ENCODE measurements at regions not wholly inside any gene's neighbourhood (a gene's known extent, or its start where the extent isn't known, plus 50 kb on each side); places are given as distances from the start of the nearest gene placed in this dataset.
"Not testable (repeated sequence)": the region's sequence is repeated elsewhere in the genome, so short reads cannot be mapped to it uniquely, and the experiment has no call there.

DNA sequence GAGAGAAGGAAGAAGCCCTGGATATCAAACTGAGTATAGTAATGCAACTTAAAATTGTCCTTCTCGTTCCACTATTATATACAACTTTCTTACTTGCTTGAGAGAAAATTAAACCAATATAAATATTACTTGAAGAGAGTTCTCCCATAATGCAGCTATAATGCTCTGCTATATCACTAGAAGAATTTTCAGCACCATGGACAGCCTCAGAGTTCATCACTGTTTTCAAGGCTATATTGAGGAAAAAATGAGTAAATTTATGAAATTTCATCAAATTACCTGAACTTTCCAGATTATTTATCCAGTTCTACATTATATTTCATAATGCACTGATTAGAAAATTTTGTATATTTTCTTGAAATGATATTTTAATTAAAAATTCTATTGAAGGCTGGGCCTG lies 1053.5 kb upstream of the FAM98A start:
- no peak for DNase-seq

DNA sequence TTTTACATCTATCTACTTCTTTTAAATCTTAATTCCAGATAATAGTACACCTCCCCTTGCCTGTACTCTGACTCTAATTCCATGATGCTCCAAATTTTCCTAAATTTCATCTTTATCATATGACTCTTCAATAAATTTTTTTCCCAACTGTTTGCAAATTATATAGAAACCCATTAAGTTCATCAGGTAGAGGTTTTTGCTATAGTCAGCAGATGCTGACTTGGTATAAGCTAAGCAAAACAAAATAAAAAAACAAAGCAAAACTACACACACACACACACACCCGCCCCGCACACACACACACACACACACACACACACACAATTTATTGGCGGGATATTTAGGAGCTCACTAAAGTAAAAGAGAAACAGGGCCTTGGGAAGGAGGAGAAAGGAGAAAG lies 1047.8 kb upstream of the FAM98A start:
- DNase-seq = no peak

DNA sequence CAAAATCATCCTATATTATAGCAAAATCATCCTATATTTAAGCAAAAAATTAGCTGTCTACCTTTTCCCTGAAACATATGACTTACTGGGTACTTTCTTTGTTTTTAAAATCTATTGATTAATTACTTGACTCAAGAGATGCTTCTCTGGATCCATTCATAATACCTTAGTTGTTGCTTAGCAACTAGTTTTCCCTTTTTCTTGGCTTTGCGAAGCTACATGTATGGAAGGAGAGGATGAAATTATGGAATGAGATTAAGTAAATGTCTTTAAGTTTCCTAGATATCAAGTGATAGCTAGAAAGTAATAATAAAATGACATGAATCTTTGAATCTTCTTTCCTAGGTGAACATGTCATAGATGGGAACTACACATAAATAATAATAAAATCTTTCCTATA lies 1033.2 kb upstream of the FAM98A start:
- no peak for DNase-seq

DNA sequence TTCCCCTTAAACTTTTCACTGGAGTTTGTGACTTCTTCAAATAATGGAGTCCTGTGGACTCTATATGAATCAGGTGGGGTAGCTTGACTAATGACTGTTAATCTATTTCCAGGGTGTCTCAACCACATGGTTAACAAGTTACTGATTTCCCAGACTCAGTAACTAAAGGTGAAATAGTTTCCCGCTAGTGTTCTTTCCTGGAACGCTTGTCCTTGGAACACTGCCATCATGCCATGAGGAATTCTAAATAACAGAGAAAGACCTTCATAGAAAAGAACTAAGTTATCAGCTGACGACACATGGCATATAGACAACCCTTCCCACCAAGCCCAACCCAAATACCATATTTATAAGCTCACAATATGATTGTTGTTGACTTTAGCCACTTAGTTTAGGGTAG lies 1027.9 kb upstream of the FAM98A start:
- no peak for DNase-seq

DNA sequence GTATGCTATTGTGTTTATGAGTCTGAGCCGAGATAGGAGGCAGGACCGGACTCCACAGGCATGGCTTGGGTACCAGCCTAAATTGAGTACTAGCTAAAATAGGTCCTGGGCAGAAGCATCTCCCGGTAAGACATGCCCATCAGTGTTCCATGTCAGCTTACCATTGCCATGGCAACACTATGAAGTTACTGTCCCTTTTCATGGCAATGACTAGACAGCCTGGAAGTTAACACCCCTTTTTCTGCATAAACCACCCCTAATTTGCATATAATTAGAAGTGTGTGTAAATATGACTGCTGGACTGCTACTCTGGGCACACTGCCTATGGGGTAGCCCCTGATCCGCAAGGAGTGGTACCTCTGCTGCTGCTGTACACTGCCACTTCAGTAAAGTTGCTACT lies 1005.1 kb upstream of the FAM98A start:
- DNase-seq = no peak

DNA sequence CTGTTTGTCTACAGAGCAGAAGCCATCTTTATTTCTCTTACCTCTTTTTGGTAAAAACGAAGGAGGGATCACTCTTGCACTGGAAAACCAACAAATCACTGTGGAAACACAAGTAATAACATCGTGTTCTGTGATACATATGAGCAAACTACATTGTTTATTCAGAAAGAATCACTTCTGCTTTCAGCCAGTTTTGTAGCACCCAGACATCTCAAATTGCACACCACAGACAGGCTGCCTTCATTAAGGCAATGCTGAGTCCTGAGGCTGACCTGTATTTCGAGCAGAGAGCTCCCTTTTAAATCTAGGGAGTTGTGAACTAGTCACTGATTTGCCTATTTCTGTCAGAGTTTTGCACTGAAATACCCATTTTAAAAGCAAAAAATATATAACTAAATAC lies 1003.2 kb upstream of the FAM98A start:
- no peak for DNase-seq

DNA sequence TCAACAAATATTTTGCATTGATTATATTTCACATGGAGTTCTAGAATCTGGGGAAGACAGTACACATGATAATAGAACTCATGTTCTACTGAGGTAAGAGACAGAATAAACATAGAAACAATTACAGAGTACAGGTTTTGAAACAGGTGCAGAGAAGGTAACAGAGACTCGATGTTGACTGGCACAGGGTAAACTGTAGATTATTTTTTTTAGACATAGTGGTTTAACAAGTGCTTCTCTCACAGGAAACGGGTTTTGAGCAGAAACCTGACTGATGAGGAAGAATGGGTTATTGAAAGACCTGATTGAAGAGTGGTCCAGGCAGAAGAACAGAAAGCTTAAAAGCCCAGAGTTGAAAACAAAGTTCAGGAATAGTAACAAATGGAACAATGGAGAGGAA lies 1002.5 kb upstream of the FAM98A start:
- DNase-seq = no peak

DNA sequence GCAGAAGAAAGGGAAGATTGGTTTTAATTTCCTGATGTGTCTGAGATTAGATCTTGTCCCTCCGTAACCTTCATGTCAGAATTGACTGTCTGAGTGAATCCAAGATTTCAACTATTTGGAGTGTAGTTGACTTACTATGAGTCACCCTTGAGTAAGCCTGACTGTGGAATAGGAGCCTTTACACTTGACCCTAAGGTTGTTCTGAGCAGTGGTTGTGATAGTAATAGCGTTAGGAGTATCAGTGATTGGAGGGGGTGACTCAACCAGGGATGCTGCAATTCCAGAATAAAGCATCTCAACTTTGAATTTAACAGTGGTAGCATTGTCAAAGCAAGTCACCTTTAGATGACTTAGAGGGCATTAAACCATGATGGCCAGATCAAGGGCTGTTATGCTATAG lies 979.5 kb upstream of the FAM98A start:
- no peak for DNase-seq

DNA sequence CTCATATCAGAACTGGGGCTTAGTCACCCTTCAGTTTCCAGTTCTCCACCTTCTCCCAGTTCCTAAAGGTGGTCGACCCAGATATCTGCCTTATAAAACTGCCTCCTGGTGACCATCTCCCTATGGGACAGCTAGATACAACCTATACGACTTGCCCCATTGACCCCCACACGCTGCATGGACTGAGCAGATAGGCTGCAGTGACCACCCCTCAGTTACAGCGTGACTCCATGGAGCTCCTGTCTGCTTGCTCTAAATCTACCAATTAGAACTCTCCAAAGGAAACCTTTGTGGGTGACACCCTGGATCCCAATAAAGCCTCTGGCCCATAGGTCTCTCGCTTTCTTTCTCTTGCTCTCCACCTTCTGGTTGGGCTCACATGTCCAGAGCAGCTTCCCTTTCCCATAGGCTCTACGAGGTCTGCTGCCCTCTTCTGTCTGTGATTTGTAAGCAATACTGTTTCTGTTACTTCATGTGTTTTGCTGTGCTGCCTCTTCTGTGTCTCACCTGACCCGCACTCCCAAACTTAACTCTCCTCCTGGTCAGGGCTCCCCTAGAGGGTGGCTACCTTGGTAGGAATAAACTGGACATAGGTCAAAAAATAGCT lies 971.3 kb upstream of the FAM98A start:
- no peak for DNase-seq

DNA sequence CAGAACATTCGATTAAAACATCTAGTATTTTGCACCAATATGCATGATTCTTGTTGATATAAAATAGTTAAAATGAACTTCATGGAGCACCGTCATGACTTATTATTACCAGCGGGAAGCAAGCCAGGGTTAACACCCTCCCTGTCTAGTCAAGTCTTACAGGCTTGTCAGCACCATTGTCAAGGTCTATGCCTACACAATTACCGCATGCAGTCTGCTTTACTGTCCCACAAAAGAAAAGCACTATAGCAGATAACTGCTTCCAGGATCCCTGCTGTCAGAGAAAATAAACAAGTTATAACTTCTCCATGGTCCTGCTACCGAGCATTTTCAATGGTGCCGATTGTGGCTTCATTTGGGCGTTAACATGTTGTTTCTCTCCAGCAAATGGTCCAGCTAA lies 968.0 kb upstream of the FAM98A start:
- DNase-seq = no peak

DNA sequence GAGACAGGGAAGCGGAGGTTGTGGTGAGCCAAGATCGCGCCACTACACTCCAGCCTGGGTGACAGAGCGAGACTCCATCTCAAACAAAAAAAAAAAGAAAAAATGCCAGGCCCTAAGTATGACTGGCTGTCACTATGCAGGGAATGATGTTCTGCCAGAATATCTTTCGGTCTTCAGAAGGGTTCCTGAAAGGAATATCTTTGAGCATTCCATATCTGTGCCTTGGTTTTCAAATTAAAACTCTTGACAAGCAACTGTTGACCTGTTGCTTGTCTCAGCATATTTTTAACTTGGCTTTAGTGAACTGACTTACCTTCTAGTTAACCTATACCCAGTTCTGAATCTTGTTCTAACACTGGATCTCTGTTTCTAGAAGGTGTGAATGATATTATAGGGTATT lies 953.2 kb upstream of the FAM98A start:
- no peak for DNase-seq

DNA sequence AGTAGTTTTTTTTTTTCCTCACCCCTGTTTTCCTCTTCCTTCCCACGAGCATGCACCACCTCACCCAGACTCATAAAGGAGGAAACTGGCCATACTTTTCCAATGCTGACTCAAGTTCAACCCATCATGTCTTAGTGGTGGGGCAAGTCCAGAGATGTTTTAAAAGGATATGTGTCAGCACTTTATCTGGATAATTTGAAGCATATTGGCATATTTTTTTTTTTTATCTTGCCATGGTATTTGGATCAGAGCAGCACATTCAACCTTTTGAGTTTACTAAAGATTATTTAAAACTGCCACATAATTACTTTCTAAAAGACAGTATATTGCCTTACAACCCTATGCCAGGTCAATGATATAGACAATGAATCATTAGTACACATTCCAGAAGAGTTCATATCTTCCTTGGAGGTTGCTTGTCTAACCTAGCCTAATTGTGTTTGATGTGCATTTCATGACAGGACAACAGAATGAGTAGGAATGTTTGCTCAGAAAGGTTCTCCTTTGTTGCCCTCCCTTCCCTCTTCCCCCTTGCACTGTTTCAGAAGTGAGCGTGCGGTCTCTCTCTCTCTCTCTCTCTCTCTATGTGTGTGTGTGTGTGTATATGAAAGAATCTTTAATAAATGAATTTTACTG lies 950.7 kb upstream of the FAM98A start:
- no peak for DNase-seq

DNA sequence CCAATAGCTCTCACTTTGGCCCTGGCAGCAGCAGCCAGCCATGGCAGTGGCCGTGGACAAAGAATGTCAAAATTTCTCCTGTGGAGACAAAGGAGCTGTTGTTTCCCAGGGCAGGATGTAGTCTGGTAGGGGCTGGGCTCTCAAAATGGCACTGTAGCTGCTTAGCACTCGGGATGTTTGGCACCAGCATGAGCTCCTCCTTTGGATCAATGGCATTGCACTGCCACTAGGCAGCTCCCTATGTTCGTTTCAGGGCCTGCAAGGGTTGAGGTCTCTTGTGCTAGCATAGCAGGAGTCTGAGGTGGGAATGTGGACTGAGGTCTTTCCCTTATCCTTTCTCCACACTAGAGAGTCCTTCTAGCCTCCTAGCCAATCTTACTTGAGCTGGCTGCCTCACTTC lies 948.8 kb upstream of the FAM98A start:
- no peak for DNase-seq

DNA sequence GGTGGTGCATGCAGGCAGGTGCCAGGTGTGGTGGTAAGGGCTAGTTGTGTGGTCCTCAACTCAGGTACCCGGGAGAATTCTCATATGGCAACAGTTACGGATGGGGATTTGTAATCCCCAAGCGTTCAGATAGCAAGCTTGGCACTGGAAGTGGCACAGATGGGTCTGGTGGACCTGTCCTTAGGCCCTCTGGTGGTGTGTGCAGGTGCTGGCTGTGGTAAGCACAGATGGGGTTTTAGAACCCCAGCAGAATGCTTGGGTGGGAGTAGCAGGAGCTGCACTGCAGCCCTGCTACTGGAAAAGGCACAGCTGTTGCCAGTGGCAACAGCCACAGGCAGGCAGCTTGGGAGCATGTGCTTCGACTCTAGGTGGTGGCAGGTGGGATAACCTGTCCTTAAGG lies 948.2 kb upstream of the FAM98A start:
- DNase-seq = no peak

DNA sequence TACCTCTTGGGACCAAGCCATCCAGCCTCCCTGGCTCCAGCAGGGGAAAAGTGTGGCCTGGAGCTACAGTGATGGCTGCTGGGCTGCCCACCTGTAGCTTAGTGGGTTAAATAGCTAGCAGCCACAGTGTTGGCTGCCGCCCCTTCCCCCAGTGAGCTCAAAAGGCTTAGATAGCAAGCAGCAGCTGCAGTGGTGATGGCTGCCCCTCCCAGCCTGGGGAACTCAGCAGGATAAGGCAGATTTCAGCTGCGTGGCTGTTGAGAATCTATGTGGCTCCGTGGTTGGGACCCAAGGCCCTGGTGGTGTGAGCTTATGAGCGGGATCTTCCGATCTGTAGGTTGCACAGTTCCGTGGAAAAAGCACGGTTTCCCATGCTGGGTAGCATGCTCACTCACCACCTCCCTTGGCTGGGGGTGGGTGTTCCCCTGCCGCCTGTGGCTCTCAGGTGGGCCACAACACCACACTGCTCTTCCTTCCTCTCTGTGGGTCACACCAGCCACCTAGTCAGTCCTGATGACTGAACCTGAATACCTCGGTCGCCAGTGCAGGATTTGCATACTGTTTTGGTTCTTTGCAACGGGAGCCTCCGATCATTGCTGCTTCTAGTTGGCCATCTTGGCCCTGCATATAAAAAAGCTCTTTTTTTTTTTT lies 946.5 kb upstream of the FAM98A start:
- no peak for DNase-seq

DNA sequence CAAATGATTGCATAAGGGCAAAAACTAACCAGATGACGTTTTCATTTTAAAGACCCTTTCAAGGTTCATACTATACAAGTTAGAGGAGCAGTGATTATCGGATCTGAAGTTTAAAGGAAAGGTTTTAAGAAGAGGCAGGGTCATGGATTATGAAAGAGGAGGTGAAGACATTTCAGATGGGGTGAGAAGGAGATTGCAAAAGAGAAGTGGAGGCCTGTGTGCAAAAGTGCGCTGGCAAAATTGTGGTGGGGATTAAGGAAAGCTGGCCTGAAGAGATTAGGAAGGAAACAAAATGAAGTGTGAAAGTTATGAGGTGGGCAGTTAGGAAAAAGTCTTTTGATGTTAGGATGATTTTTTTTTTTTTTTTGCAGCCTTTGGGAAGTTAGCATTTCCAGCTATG lies 935.7 kb upstream of the FAM98A start:
- DNase-seq = no peak

DNA sequence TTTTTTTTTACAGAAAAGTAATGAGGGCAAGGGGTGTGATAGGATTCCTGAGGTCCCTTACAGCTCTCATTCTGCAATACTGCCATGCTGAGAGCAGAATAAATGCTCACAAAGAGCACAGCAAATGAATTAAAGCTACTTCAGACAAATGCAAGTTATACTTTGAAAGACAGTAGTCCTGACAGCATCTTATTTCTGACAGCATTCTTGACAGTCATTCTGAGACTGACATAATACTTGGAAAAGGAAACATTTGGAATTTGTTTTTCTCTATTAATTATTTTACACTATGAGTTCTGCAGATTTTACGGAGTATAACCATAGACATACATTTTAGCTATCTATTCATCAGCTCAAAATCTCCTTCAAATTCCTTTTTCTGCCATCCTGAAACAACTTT lies 935.2 kb upstream of the FAM98A start:
- no peak for DNase-seq

DNA sequence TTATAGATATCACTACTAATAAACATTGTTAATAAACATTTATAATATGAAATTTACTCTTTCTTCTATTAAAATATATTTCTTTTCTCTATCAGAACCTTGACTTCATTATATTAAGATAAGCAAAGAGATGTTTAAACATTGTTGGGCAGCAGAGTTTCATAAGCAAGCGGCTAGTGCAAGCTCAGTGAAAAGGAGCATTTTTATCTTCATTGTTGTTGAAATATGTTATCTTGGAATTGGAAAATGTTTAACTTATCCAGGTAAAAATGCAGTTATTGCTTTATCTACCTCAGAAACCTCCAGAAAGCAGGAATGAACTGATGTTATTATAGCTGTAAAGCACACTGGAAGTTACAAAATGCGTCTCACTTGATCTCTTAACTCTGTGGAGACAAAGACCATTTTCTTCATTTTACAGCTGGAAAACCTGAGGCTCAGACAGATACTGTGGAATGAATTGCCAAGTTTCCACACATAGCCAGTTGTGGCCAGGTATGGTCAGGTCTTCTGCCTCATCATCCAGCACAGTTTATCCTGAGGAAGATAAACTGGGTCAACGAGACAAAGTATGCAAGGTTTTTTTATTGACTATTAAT lies 934.6 kb upstream of the FAM98A start:
- no peak for DNase-seq

DNA sequence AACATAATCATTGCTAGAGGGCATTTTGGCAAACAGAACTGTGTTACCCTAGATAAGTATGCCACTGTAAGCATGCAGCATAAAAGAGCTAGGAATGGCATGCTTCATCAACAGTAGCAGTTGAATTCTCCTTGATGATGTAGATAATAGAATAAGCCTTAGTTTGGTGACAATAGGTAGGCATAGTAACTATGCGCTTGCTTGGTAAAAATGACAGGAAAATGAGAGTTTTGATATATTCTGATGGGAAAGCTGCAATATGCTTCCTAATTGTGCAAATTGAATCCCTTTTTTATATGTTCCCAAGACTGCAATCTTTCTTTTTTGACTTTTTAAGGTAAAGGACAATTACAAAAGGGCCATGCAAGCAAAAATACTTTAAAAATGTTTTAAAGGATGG lies 930.9 kb upstream of the FAM98A start:
- no peak for DNase-seq

DNA sequence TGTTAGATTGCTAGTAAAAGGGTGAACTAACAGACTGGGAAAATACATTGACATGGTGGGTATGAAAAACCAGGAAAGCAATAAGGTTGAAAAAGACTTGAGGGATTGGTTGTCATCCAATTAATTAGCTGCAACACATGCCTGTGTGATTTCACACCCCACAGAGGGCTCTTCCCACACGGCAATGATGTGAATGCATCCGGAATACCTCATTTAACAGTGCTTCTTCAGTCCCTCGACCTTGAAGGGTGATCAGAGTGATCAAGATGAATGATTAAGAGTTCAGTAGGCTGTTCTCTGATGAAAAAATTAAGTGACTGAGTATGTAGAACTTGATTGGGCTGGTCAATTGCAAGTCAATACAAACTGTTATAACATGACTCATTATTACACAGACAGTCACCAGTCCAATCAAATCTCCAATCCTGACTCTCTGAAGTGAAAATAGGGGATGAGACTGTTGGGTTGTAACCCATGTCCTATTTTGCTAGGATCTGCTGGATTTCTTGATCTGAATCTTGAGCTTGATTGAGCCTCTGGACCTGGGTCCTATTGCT lies 924.9 kb upstream of the FAM98A start:
- DNase-seq = no peak

DNA sequence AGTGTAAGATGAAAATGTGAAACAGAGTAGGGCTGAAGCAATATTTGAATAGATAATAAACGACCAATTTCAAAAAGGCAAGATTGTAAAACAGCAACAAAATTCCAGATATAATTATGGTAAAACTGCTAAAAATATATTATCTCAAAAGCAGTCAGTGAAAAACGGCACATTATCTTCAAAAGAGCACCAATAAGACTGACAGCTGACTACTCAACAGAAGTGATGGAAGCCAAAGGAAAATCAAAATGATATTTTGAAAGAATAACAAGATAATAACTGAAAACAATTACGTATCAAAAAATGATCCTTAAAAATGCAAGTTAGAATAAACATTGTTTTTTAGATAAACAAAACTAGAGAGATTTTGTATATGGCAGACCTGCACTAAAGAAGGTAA lies 920.6 kb upstream of the FAM98A start:
- DNase-seq = no peak

DNA sequence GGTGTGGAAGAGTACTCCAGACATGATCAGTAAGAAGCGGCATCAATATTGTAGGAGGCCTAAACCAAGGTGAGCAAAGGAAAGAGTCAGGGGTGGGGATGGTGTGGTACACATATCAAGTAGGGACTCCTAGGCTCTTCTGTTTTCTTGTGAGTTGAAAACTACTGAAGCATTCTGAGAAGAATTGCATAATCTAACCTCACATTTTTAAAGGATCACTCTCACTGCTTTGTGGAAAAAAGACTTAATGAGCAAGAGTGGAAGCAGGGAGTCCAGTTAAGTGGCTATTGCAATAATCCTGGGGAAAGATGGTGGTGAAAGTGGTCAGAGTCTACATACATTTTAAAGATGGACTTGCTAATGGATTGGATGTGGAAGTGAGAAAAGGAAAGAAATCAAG lies 899.5 kb upstream of the FAM98A start:
- DNase-seq = no peak

DNA sequence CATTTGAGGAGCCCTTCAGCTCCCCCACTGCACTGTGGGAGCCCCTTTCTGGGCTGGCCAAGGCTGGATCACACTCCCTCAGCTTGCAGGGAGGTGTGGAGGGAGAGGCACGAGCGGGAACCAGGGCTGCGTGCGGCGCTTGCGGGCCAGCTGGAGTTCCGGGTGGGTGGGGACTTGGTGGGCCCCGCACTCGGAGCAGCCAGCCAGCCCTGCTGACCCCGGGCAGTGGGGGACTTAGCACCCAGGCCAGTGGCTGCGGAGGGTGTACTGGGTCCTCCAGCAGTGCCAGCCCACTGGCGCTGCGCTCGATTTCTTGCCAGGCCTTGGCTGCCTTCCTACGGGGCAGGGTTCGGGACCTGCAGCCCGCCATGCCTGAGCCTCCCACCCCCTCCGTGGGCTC lies 895.1 kb upstream of the FAM98A start:
- not testable (repeated sequence) for DNase-seq
